HG03342 (cell line): ENCODE measurements at regions not wholly inside any gene's neighbourhood (a gene's known extent, or its start where the extent isn't known, plus 50 kb on each side); places are given as distances from the start of the nearest gene placed in this dataset.
"Not testable (repeated sequence)": the region's sequence is repeated elsewhere in the genome, so short reads cannot be mapped to it uniquely, and the experiment has no call there.

Source experiments
- ATAC-seq: cut with Tn5 transposase; IDR thresholded peaks from one replicate; pipeline ENCODE4 v1.9.1; 2021; ENCODE audit warnings: mild to moderate bottlenecking, moderate library complexity; ENCODE audit not compliant: unreplicated experiment

DNA sequence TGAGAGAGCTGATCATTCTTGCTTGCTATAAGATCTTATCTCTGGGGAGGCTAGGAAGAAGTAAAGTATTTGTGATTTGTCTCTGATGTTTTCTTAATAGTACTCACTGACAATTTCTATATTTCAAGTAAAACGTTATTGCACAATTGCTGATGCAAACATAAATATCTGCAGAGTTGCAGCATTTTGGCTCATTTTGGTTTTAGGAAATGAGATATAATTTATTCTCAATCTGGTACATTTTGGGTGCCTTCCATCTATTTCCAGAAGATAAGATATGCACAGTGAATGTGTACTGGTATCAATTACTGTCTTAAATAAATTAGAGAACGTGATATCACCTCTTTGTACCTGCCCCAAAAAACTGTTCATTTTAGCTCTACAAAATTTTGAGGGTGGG, 1431.5 kb downstream of the BRINP3 start:
- ATAC-seq, result no peak

DNA sequence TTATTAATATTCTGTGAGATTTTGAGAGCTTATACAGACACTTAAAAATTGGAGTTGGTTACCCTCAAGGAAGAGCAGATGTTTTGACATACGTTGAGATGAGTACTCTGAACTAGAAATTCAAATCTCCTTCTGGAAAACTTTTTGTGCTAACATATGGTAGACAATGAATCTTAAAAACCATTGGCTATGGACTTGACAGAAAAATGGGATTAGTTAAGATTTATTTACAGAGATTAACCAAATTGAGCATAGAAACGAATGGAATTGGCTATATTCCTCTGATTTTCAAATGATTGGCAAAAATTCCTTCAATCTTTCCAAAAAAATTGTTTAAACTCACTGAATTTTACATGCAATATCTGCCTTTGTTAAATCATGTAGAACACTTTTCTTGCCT, 1392.9 kb downstream of the BRINP3 start:
- no peak for ATAC-seq

DNA sequence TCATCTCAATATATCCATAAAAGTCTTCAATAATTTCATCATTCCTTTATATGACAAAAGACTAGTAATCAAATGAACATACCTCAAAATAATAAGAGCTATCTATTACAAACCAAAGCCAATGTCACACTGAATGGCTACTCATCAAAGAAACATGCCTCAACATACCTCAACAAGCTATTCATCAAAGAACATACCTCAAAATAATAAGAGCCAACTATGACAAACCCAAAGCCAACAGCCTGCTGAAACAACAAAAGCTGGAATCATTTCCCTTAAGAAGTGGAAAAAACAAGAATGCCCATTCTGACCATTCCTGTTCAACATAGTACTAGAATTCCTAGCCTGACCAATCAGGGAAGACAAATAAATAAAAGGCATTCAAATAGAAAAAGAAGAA, 1373.7 kb downstream of the BRINP3 start:
- ATAC-seq, result no peak

DNA sequence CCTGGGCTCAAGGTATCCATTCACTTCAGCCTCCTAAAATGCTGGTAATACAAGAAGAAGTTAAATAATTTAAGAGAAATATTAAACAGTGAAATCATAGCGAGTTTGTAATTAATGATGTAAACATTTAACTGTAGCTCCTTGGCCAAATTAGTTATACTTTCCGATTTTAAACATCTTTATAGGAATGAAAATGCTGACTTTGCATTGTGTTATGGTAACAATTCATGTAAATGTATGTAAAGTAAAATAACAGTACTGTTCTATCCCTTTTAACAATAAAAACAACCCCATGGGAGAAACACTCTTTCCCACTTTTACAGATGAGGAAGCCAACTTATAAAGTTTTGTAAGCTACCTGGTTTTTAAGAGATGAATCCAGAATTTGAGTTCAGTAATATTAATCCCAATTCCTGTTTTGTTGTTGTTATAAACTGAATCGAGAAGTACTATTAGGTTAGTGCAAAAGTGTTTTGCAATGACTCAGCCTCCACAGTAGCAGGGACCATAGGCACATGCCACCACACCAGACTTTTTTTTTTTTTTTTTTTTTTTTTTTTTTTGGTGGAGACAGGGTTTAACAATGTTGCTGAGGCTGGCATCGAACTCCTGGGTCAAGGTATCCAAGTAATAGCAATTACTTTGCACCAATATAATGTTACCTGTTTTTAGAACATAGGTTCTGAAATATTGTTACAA, 1360.4 kb downstream of the BRINP3 start:
- no peak for ATAC-seq

DNA sequence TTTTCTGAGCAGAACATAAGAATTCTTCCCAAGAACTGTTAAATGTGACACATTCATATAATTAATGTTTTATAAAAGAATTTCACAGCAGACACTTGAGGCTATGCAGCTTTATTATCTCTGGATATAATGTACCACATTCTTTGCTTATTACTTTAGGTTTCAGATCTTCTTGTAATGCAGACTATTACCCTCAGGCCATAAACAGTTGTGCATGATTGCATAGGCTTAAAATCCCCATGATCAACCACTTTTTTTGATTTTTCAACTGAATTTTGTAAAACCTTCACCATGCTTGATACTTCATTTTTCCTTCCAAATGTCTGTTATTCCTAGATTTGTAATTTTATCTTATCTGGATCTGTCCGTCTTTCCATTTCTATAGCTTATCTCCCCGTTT, 1355.7 kb downstream of the BRINP3 start:
- no peak for ATAC-seq

DNA sequence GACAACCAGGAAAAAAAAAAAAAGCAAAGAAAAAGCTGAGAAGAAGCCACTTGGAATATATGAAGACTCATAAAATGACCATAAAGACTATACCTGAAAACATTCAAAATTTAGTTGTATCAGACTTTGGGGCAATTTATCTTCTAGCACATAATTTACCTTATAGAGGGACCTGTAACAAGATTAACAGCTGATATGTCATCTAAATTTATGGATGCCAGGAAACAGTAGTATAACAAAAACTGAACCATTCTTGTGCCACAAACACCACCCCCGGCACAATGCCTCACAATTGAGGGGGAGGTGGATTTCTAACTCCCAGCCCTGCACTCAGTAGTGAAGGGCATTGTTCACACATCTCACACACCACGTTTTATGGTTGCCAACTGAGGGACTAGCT, 1352.0 kb downstream of the BRINP3 start:
- no peak for ATAC-seq

DNA sequence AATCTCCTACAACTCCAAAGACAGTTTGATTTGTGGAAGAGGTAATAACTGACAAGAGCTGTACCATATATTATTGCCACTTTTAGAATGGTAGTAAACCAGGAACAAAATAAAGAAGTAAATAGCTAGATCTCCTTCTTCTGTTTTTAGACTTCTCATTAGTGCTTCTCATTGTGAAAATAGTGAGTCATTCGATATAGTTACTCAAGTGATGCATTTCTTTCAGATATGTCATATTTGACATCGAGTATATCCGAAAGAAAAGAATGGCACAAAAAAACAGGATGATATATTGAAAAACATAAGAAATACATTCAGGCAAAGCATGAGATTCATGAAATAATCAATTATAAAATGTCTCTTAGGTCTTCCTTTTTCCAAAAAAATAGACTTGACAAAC, 1346.1 kb downstream of the BRINP3 start:
- ATAC-seq, result no peak

DNA sequence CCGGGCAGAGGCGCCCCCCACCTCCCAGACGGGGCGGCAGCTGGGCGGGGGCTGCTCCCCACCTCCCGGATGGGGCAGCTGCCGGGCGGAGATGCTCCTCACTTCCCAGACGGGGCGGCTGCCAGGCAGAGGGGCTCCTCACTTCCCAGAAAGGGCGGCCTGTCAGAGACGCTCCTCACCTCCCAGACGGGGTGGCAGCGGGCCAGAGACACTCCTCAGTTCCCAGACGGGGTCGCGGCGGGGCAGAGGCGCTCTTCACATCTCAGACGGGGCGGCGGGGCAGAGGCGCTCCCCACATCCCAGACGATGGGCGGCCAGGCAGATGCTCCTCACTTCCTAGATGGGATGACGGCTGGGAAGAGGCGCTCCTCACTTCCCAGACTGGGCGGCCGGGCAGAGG, 1337.9 kb downstream of the BRINP3 start:
- not testable (repeated sequence) for ATAC-seq

DNA sequence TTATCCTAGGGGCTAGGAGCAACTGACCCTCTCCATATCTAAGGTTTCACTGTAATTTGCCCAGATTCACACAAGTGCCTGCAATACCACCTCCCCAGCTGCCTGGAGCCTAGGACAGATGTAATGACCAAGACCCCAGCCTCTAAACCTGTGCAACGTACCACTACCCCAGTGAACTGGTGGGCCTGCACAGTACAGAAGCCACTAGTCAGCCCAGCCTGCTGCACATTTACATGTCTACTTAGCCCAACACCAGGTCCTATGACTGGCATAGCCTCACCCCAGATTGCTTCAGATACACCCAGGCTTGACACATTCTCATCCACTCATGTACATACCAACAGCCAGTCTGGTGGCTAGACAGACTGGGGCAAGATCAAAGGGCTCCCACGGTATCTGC, 1336.6 kb downstream of the BRINP3 start:
- no peak for ATAC-seq

DNA sequence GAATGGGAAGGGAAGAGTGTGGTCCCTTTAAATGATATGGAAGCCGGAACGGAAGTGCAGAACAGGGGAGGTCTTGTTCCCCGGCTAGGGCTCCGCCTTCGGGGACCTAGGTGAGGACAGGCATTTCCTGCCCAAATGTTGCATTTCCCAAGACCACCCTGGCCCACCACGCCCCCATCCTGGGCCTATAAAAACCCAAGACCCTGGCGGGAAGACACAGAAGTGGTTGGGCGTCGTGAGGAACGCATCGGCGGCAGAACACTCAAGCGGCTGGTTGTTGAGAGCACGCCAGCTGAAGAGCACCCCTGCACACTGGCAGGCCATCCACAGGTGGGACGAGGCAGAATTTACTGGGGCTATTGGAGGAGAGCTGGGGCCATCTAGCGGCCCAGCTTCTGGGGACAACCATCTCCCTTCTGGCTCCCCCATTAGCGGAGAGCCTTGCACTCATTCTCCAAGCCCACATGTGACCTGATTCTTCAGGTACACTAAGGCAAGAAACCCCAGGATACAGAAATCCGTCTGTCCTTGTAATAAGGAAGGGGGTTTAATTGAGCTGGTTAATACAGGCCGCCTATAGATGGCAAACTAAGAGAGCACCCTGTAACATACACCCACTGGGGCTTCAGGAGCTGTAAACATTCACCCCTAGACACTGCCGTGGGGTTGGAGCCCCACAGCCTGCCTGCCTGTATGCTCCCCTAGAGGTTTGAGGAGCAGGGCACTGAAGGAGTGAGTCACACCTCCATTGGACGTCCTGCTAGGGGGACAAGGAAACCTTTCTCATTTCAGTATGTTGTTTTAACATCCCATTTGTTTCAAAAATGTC, 1327.9 kb downstream of the BRINP3 start:
- ATAC-seq, result no peak

DNA sequence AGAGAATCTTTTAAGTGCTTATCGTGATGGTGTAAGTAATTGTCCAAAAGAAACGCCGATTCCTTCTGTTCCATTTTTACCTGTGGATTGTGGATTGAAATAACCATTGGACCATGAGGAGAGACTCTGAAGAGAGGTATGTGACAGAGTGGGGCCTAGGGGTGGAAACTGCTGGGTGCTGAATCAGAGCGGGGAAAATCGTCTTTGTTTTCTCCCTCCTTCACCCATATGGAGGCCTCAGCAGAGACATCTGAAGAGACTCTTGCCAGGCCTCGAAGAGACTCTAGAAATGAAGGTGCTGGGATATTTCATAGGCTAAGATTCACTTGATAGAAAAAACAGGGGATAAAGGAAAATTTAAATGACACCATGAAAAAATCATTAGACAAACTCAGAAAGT, 1327.0 kb downstream of the BRINP3 start:
- no peak for ATAC-seq

DNA sequence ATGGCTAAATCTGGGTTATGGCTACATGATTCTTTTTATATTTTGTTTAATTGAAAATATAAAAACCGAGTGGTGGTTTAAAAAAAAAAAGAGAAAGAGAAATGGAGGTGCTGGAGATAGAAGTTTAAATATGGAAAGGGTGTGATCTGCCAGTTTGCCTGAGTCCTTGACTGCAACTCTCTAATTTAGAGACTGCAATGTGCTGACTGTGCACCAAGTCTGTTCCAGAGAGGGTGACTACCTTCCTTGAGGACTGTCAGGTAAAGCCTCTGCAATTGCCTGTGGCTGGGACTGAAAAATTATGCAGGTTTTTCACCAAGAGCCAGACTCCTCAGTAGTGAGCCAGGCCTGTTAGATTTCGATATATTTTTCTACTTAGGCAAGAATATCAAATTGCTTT, 1326.3 kb downstream of the BRINP3 start:
- no peak for ATAC-seq

DNA sequence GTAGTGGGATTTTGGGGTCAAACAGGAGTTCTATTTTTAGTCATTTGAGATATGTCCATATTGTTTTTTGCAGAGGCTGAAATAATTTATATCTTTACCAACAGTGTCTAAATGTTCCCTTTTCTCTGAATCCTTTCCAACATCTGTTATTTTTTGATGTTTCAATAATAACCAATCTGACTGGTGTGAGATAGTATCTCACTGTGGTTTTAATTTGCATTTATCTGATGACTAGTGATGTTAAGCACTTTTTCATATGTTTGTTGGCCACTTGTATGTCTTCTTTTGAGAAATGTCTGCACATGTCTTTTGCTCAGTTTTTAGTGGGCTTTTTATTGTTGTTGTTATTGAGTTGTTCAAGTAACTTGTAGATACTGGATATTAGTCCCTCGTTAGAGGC, 1325.0 kb downstream of the BRINP3 start:
- no peak for ATAC-seq

DNA sequence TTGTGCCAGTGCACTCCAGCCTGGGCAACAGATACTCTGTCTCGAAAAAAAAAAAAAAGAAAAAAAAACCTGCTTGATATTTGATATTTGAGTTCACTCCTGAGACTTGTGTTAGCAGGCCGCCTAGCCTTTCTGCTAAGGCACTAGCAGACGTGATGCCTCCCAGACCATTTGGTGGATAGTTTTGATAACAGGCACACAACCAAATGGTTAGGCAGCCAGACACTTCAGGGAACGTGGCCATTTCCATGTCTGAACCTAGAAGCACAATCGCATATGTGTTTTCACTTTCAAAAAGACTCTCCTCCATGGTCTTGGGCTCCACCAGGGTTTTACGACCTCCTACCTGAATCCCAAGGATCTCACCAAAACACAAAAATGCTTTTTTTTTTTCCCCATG, 1319.5 kb downstream of the BRINP3 start:
- no peak for ATAC-seq

DNA sequence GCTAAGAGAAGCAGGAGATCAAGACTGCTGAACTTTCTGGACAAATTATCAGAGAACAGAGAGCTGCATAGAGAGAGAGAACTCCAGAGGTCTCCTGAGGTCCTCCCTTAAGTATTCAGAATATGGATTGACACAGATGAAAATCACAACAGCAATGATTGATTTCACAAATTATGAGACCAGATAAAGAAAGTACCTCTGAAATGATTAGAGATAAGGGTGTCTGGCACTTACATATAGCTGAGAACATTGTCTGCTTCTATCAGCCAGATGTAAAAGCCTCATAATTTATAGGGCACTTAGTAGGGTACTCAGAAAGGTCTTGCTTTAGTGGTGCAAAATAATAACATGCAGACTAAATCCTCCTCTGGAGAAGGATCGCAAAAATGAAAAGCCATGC, 1301.8 kb downstream of the BRINP3 start:
- ATAC-seq, result no peak

DNA sequence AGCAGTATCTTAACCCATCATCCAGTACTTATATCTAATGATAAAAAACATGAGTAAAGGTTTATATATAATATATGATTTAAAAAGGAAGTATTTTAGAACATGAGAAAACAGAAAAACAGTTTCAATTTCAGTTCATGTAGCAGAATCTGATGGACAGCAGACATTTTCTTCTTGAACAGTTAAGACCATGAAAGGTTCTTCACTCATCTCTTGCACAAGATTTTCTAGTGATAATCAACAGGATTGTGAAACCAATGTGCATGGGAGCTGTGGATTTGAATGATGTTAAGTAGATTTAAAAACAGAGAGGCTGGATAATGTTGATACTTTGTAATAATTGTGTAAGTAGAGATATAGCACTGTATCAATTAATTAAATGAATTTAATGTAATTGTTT, 1297.6 kb downstream of the BRINP3 start:
- ATAC-seq, result no peak

DNA sequence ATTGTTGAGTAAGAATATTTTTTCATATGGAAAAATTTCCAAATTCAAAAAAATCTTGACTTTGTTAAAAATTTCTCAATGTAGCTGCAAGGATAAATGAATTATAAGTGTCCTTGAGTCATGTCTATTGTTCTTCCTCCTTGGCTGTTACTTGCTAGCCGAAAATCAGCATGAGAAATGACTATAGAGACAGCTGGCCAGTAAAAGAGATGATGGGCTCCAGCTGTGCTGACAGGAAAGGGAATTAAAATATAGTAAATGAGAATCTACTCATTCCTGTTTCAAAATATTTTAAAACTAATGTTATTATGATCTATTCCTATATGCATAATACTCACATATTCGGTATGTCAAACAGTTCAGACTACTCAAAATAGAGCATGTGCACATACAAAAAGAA, 1292.6 kb downstream of the BRINP3 start:
- no peak for ATAC-seq

DNA sequence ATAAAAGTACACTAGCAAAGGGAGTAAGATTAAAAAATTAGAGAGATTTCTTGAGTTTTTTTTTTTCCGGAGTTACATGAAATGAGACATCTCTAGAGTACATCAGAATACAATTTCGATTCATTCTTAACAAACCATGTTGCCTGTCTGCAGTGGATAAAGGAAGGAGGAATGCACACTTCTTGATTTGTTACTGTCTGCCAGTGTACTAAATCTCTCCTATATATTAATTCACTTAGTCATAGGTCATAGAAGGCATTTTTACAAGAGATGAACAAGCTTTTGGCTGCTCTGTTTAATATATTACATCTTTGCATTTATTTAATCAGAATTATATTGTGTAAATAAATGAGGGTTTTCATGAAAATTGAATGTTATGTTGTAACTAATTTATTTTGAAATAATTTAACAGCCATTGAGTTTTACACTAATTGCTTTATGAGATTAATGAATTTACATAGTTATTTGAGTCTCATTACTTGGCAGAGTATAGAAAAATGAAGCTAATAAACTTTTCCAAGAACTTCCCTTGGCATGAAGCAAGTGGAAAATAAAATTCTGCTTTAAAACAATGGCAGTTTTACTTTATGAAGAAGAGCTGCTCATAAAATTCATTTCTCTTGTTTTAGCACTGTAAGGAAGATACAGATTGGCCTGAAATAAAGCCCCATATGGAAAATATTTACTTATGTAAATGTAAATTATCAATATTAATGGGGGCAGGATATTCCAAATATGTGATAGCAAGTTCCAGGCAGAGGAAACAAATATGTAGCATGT, 1284.7 kb downstream of the BRINP3 start:
- no peak for ATAC-seq

DNA sequence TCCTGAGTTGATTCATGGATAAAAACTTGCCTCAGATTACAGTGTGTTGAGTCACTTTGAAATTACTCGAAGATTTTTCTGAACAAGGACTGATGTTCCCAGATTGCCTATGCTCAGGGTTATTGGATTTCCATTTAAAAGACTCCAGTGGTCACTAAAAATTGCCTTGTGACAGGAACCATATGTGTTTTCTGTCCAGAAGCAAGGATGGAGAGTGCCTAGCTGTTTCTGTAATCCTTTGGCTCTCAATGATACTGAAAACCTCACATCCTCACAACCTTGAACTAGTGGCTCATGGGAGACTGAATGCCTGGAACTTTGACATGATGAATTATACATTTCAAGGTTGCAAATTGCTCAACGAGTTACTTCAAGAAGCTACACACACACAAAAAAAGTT, 1271.8 kb downstream of the BRINP3 start:
- no peak for ATAC-seq

DNA sequence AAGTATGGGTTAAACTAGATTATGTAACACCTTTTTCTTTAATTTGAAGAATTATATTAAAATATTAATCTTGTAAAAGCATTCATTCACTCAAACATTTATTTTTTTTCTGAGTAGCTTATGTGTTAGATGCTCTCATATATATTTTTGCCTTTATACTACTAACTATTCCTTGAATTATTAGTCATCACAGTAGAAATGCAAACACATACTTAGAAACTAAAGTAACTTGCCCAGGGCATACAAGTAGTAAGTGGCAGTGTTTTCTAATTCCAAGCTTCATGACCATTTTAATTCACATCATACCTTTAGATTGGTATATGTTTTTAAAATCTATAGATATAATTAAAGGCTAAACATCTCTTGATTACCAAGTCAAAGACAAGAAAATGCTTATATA, 1271.0 kb downstream of the BRINP3 start:
- no peak for ATAC-seq

DNA sequence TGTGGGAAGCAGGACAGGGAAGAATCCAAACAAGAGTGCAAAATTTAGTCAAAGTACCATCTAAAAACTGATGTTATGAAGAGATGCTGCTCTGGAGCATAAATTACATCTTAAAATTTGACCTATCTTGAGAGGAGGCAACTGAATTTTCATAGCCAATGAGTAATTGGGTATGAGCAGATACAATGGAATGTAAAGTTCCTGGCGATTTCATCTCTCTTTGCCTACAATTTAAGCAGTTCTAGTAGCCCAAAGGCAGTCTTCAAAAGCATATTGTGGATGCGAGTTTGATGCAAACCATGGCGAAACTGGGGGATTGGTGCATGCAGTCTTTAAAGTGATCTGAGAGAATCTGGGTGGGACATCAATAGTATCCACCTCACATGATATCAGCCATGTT, 1265.9 kb downstream of the BRINP3 start:
- ATAC-seq, result no peak

DNA sequence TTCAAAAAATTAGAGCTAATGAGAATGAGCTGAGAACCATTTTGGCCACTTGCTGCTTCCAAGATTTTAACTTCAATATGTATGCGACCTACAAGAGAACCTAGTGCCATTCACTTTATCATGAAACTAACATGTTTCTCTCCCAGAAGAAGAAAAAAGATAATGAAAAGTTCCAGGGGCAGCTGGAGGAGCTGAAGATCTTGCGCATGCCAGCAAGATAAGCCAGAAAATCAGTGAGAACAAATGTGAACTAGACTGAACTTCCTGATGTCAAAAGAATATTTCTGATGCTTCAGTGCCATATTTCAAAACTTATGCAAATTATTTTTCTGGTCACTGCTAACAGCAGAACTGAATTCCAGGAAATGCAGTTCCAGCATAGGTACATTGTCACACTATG, 1265.1 kb downstream of the BRINP3 start:
- no peak for ATAC-seq
